Adrenal gland (tissue), 5 donors: ENCODE measurements at regions not wholly inside any gene's neighbourhood (a gene's known extent, or its start where the extent isn't known, plus 50 kb on each side); places are given as distances from the start of the nearest gene placed in this dataset.

Experiments used
- CTCF ChIP-seq, 6 experiments: fragments of 450-650 bp in 4 of 6; fragments of 200-600 bp in 2 of 6; sonication (generic) in 1 of 6; IDR thresholded peaks; 1 replicate in 5 of 6; 2 replicates in 1 of 6; pipeline versions ENCODE4 v1.5.1 to v1.8.0; 2016 to 2021; ENCODE audit warnings: antibody characterized with exemption in 6 of 6, mild to moderate bottlenecking in 2 of 6, moderate library complexity in 1 of 6
- POLR2A ChIP-seq, 2 donors: fragments of 450-650 bp; IDR thresholded peaks; one replicate each; pipeline ENCODE4 v1.6.1; 2017; ENCODE audit warnings: antibody characterized with exemption in 2 of 2, mild to moderate bottlenecking in 2 of 2, moderate library complexity in 1 of 2
- donor health status: DM: no; HTN: no; CAD: no.

GRCh38 chr7:21146642-21147423, 281.1 kb upstream of the SP4 start:
- TF ChIP-seq CTCF (IDR thresholded peaks at IDR 0.05) (no peak), POLR2A (IDR thresholded peaks at IDR 0.05) (no peak)
